OCI-LY7 (cell line): ENCODE measurements at regions not wholly inside any gene's neighbourhood (a gene's known extent, or its start where the extent isn't known, plus 50 kb on each side); places are given as distances from the start of the nearest gene placed in this dataset.

Source experiments
- BruUV-seq: library from RNA; stranded (reverse); fragments of 400-500 nt; replicated peaks from 2 replicates; lab custom pipeline; 2021; lab: Mats Ljungman, UMichigan
- CTCF ChIA-PET: fragments of 300-600 bp; sonication (Branson Sonifier 250); formaldehyde crosslinking; loops from one replicate; lab custom pipeline; 2022; ENCODE audit warnings: antibody characterized with exemption; ENCODE audit not compliant: unreplicated experiment; lab: Charles Lee
- POLR2A ChIA-PET: fragments of 300-600 bp; sonication (Branson Sonifier 250); formaldehyde crosslinking; loops from one replicate; lab custom pipeline; 2022; ENCODE audit warnings: antibody characterized with exemption; lab: Charles Lee
- DNase-seq: peaks from one replicate; pipeline ENCODE4 v3.0.0-alpha.2; 2015; ENCODE audit warnings: low spot score
- H2AFZ ChIP-seq: fragments of 200-600 bp; sonication (generic), shearing (Covaris generic); 2 replicates; pipeline ENCODE4 v1.6.1; 2014; ENCODE audit warnings: mild to moderate bottlenecking, antibody characterized with exemption, low read length, moderate library complexity
- H3K27ac ChIP-seq: fragments of 200-600 bp; sonication (generic); 2 replicates; pipeline ENCODE4 v1.5.1; 2014; ENCODE audit warnings: mixed run types, low read depth, mild to moderate bottlenecking, moderate library complexity, low read length, inconsistent platforms; ENCODE audit not compliant: poor library complexity, severe bottlenecking
- H3K36me3 ChIP-seq: fragments of 200-600 bp; sonication (generic); 2 replicates; pipeline ENCODE4 v1.6.1; 2014; ENCODE audit warnings: mild to moderate bottlenecking, antibody characterized with exemption, low read length, moderate library complexity, mixed read lengths; ENCODE audit not compliant: insufficient read depth
- H3K4me1 ChIP-seq: fragments of 200-600 bp; sonication (generic); 2 replicates; pipeline ENCODE4 v1.5.1; 2014; ENCODE audit warnings: mild to moderate bottlenecking, low read length; ENCODE audit not compliant: insufficient read depth, poor library complexity, severe bottlenecking
- H3K4me2 ChIP-seq: fragments of 200-600 bp; sonication (generic); 2 replicates; pipeline ENCODE4 v1.6.1; 2014; ENCODE audit warnings: mild to moderate bottlenecking, low read length
- H3K4me3 ChIP-seq: fragments of 200-600 bp; sonication (generic); 2 replicates; pipeline ENCODE4 v1.5.1; 2014; ENCODE audit warnings: mild to moderate bottlenecking, low read depth, low read length; ENCODE audit not compliant: poor library complexity, severe bottlenecking
- H3K79me2 ChIP-seq: fragments of 200-600 bp; sonication (generic); 2 replicates; pipeline ENCODE4 v1.6.1; 2016; ENCODE audit warnings: low read depth, mild to moderate bottlenecking, low read length, moderate library complexity, mixed read lengths; ENCODE audit not compliant: insufficient read depth
- H3K9me2 ChIP-seq: fragments of 200-600 bp; sonication (generic); 2 replicates; pipeline ENCODE4 v1.6.1; 2016; ENCODE audit warnings: mild to moderate bottlenecking, low read length, mixed read lengths; ENCODE audit not compliant: insufficient read depth
- H3K9me3 ChIP-seq: fragments of 200-600 bp; sonication (generic); 2 replicates; pipeline ENCODE4 v1.6.1; 2014; ENCODE audit warnings: mild to moderate bottlenecking, mixed run types, low read length, mixed read lengths
- H4K20me1 ChIP-seq: fragments of 200-600 bp; sonication (generic); 2 replicates; pipeline ENCODE4 v1.6.1; 2014; ENCODE audit warnings: mild to moderate bottlenecking, antibody characterized with exemption, low read length, moderate library complexity, mixed read lengths; ENCODE audit not compliant: insufficient read depth
- EZH2phosphoT487 ChIP-seq: fragments of 200-600 bp; sonication (generic); IDR thresholded peaks from 2 replicates; pipeline ENCODE4 v1.6.1; 2018; ENCODE audit warnings: low read depth, borderline replicate concordance, mild to moderate bottlenecking, mixed run types, antibody characterized with exemption, low read length, moderate library complexity, mixed read lengths
- intact Hi-C: fragments of 100-400 bp; cut with micrococcal nuclease; formaldehyde crosslinking; loops from one replicate; pipeline ENCODE4 v1.10.0; 2022; ENCODE audit not compliant: unreplicated experiment
- TF ChIP-seq, protein P1 (sequence below): fragments of 200-600 bp; sonication (generic); conservative IDR thresholded peaks from 2 replicates; pipeline ENCODE4 v1.5.1; 2014; ENCODE audit warnings: mild to moderate bottlenecking, antibody characterized with exemption, low read length, moderate library complexity, mixed read lengths

GRCh38 chr2:10195278-10196109, 73.0 kb downstream of the RRM2 start:
- Histone ChIP-seq H3K36me3 (peaks cover 78% of the 10 kb centered on the region), H3K4me2 (no peak overlapping the region), H3K27ac (no peak overlapping the region), H4K20me1 (no peaks in the 10 kb centered on the region), H3K9me3 (no peaks in the 10 kb centered on the region), H3K4me3 (no peak overlapping the region), H3K79me2 (no peaks in the 10 kb centered on the region), H3K9me2 (no peaks in the 10 kb centered on the region), H2AFZ (no peak overlapping the region), H3K4me1 (no peaks in the 10 kb centered on the region)
- no peak for TF ChIP-seq EZH2phosphoT487
- TF ChIP-seq, protein P1, sequence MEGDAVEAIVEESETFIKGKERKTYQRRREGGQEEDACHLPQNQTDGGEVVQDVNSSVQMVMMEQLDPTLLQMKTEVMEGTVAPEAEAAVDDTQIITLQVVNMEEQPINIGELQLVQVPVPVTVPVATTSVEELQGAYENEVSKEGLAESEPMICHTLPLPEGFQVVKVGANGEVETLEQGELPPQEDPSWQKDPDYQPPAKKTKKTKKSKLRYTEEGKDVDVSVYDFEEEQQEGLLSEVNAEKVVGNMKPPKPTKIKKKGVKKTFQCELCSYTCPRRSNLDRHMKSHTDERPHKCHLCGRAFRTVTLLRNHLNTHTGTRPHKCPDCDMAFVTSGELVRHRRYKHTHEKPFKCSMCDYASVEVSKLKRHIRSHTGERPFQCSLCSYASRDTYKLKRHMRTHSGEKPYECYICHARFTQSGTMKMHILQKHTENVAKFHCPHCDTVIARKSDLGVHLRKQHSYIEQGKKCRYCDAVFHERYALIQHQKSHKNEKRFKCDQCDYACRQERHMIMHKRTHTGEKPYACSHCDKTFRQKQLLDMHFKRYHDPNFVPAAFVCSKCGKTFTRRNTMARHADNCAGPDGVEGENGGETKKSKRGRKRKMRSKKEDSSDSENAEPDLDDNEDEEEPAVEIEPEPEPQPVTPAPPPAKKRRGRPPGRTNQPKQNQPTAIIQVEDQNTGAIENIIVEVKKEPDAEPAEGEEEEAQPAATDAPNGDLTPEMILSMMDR: no peak
- no peak for DNase-seq
- intact Hi-C loops: no loop called here
- ChIA-PET CTCF (interaction anchor here (0.6 kb wide), 1 partner anchor 214 kb away, joined by 3 read pairs; no protein-coding TSS in a partner anchor), POLR2A (no interaction called here)
- no TSS peak for BruUV-seq

GRCh38 chr2:10196110-10196892, 73.8 kb downstream of the RRM2 start:
- BruUV-seq: no TSS peak
- CTCF ChIA-PET: interaction anchor here (0.6 kb wide), 1 partner anchor 213 kb away, joined by 3 read pairs; no protein-coding TSS in a partner anchor
- Histone ChIP-seq H2AFZ (no peak overlapping the region), H3K4me3 (no peak overlapping the region), H3K4me1 (no peaks in the 10 kb centered on the region), H3K79me2 (no peaks in the 10 kb centered on the region), H3K27ac (no peak overlapping the region), H3K9me3 (no peaks in the 10 kb centered on the region), H3K36me3 (peaks cover 78% of the 10 kb centered on the region), H3K9me2 (no peaks in the 10 kb centered on the region), H4K20me1 (no peaks in the 10 kb centered on the region), H3K4me2 (no peak overlapping the region)
- POLR2A ChIA-PET: no interaction called here
- intact Hi-C loops: no loop called here
- no peak for DNase-seq
- no peak for TF ChIP-seq EZH2phosphoT487
- TF ChIP-seq, protein P1: no peak
